ENCODE measurements at regions not wholly inside any gene's neighbourhood (a gene's known extent, or its start where the extent isn't known, plus 50 kb on each side); places are given as distances from the start of the nearest gene placed in this dataset.

- TF ChIP-seq CTCF (IDR thresholded peaks at IDR 0.05) (no peak), ZFX (IDR thresholded peaks at IDR 0.05; ENCODE audit: borderline replicate concordance) (no peak)
Observed at GRCh38 chr2:166671235-166671634, 177.2 kb upstream of the SCN7A start.
